ENCODE measurements at regions not wholly inside any gene's neighbourhood (a gene's known extent, or its start where the extent isn't known, plus 50 kb on each side); places are given as distances from the start of the nearest gene placed in this dataset.

- H2BK5ac ChIP-seq (ENCODE audit: insufficient read length, low read length): no peak overlapping the region
- peak overlapping the region; percentile 2 for H3K4me2 ChIP-seq (ENCODE audit: insufficient read depth, insufficient read length, low read length)
- H3K14ac ChIP-seq (ENCODE audit: insufficient read depth, low read length): no peak overlapping the region
- H3K9ac ChIP-seq (ENCODE audit: extremely low read depth, insufficient read length, low read length): no peak overlapping the region
- H3K4ac ChIP-seq (ENCODE audit: low read depth, low read length): no peak overlapping the region
- no peak overlapping the region for H2AFZ ChIP-seq (ENCODE audit: low read length)
- H3K79me2 ChIP-seq (ENCODE audit: insufficient read depth, low read length): no peaks in the 10 kb centered on the region
- no peak overlapping the region for H2BK20ac ChIP-seq (ENCODE audit: low read depth, low read length, poor library complexity, severe bottlenecking)
- no peak overlapping the region for H2BK120ac ChIP-seq (ENCODE audit: low read depth, low read length, poor library complexity, severe bottlenecking)
- Mint-ChIP-seq H3K9me3 (no peaks in the 10 kb centered on the region; a peak in 1 of 5 replicates), H3K27ac (peak overlapping the region in 2 of 3 experiments; percentile 27 to 96; a peak in 2 of 7 replicates), H3K4me3 (no peak overlapping the region), H3K27me3 (ENCODE audit: low read depth) (peaks cover under 1% of the 10 kb centered on the region), H3K36me3 (ENCODE audit: insufficient read depth in 1 of 3, low read depth in 3 of 3) (no peaks in the 10 kb centered on the region), H3K4me1 (peaks cover 49 to 62% of the 10 kb centered on the region in 2 experiments)
- H4K20me1 ChIP-seq (ENCODE audit: control insufficient read depth, insufficient read depth, insufficient read length): no peaks in the 10 kb centered on the region
- TF ChIP-seq, protein P1, sequence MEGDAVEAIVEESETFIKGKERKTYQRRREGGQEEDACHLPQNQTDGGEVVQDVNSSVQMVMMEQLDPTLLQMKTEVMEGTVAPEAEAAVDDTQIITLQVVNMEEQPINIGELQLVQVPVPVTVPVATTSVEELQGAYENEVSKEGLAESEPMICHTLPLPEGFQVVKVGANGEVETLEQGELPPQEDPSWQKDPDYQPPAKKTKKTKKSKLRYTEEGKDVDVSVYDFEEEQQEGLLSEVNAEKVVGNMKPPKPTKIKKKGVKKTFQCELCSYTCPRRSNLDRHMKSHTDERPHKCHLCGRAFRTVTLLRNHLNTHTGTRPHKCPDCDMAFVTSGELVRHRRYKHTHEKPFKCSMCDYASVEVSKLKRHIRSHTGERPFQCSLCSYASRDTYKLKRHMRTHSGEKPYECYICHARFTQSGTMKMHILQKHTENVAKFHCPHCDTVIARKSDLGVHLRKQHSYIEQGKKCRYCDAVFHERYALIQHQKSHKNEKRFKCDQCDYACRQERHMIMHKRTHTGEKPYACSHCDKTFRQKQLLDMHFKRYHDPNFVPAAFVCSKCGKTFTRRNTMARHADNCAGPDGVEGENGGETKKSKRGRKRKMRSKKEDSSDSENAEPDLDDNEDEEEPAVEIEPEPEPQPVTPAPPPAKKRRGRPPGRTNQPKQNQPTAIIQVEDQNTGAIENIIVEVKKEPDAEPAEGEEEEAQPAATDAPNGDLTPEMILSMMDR (conservative IDR thresholded peaks at IDR 0.05): no peak
- peak overlapping the region; percentile 7 for H3T11ph ChIP-seq (ENCODE audit: low read length)
- no peak overlapping the region for H3K23ac ChIP-seq (ENCODE audit: insufficient read length, low read depth, low read length)
- peak overlapping the region; percentile 27 for H3K18ac ChIP-seq (ENCODE audit: insufficient read length, low read depth, low read length)
- peak overlapping the region; percentile 4 for H2BK12ac ChIP-seq (ENCODE audit: insufficient read length, low read depth, low read length)
- H3K79me1 ChIP-seq (ENCODE audit: insufficient read depth, low read depth, low read length, poor library complexity, severe bottlenecking): no peaks in the 10 kb centered on the region
- peaks cover 19% of the 10 kb centered on the region for H3K4me1 ChIP-seq (ENCODE audit: insufficient read depth, low read length)
- H3K27ac ChIP-seq (ENCODE audit: insufficient read length, low read depth, low read length): peak overlapping the region; percentile 72
- H3K27me3 ChIP-seq (ENCODE audit: insufficient read depth, low read length): no peaks in the 10 kb centered on the region
- H2BK15ac ChIP-seq (ENCODE audit: low read depth, low read length): no peak overlapping the region
- no CpG with 5 or more reads among the region's 3 CpGs for WGBS (ENCODE audit: extremely low coverage, insufficient read length, low lambda C conversion rate)
- H4K5ac ChIP-seq (ENCODE audit: insufficient read length, low read depth, low read length): no peak overlapping the region
- H3K56ac ChIP-seq (ENCODE audit: insufficient read length, low read depth, low read length): no peak overlapping the region
- no peaks in the 10 kb centered on the region for H3K23me2 ChIP-seq (ENCODE audit: insufficient read length, low read depth, low read length, poor library complexity, severe bottlenecking)
- DNase-seq: no peak
- H3K9me3 ChIP-seq (ENCODE audit: control insufficient read depth, low read depth, low read length): no peaks in the 10 kb centered on the region
- no peak overlapping the region for H4K91ac ChIP-seq (ENCODE audit: insufficient read length, low read depth, low read length)
- no peak overlapping the region for H2AK5ac ChIP-seq (ENCODE audit: insufficient read length, low read length)
- no peak overlapping the region for H4K8ac ChIP-seq (replicated peaks; ENCODE audit: insufficient read length, low read depth, low read length)
Observed at GRCh38 chr6:157763904-157764177, 59.2 kb upstream of the SNX9 start.
